Thyroid gland (tissue), 4 donors: ENCODE measurements at regions not wholly inside any gene's neighbourhood (a gene's known extent, or its start where the extent isn't known, plus 50 kb on each side); places are given as distances from the start of the nearest gene placed in this dataset.

ENCODE experiments used
- POLR2A ChIP-seq, 2 donors: fragments of 450-650 bp; IDR thresholded peaks; one replicate each; pipeline ENCODE4 v1.6.1; 2017; ENCODE audit warnings: antibody characterized with exemption in 2 of 2, mild to moderate bottlenecking in 2 of 2, moderate library complexity in 1 of 2
- TF ChIP-seq, protein P1 (sequence below), 6 experiments: fragments of 200-600 bp in 3 of 6; fragments of 450-650 bp in 3 of 6; sonication (generic) in 3 of 6; IDR thresholded peaks; one replicate each; pipeline ENCODE4 v1.5.1; 2016 to 2019; ENCODE audit warnings: antibody characterized with exemption in 6 of 6, mild to moderate bottlenecking in 2 of 6, inconsistent platforms in 1 of 6, moderate library complexity in 1 of 6

GRCh38 chr4:66728280-66728679 lies 817.0 kb downstream of the CENPC start:
- TF ChIP-seq, protein P1, sequence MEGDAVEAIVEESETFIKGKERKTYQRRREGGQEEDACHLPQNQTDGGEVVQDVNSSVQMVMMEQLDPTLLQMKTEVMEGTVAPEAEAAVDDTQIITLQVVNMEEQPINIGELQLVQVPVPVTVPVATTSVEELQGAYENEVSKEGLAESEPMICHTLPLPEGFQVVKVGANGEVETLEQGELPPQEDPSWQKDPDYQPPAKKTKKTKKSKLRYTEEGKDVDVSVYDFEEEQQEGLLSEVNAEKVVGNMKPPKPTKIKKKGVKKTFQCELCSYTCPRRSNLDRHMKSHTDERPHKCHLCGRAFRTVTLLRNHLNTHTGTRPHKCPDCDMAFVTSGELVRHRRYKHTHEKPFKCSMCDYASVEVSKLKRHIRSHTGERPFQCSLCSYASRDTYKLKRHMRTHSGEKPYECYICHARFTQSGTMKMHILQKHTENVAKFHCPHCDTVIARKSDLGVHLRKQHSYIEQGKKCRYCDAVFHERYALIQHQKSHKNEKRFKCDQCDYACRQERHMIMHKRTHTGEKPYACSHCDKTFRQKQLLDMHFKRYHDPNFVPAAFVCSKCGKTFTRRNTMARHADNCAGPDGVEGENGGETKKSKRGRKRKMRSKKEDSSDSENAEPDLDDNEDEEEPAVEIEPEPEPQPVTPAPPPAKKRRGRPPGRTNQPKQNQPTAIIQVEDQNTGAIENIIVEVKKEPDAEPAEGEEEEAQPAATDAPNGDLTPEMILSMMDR (IDR thresholded peaks at IDR 0.05) = no peak
- TF ChIP-seq POLR2A (IDR thresholded peaks at IDR 0.05) = no peak
